IMR-90 (cell line): ENCODE measurements at regions not wholly inside any gene's neighbourhood (a gene's known extent, or its start where the extent isn't known, plus 50 kb on each side); places are given as distances from the start of the nearest gene placed in this dataset.

ENCODE experiments used
- ATAC-seq: fragments of 200-7000 bp; cut with Tn5 transposase; 2 replicates; pipeline ENCODE4 v1.9.1; 2020; ENCODE audit warnings: low read depth, mild to moderate bottlenecking, moderate library complexity
- BruUV-seq: library from RNA; stranded (reverse); fragments of 400-500 nt; replicated peaks from 2 replicates; lab custom pipeline; 2021; lab: Mats Ljungman, UMichigan
- CTCF ChIA-PET: fragments of 300-600 bp; formaldehyde crosslinking; extraction: SDS; loops from one replicate; lab custom pipeline; 2021; ENCODE audit warnings: antibody characterized with exemption; lab: Yijun Ruan, JAX
- POLR2A ChIA-PET: fragments of 300-600 bp; sonication (Branson Sonifier 250); formaldehyde crosslinking; loops from one replicate; lab custom pipeline; 2022; ENCODE audit warnings: antibody characterized with exemption; ENCODE audit not compliant: unreplicated experiment; lab: Charles Lee
- DNase-seq: peaks from one replicate; pipeline ENCODE4 v3.0.0; 2013
- H2AFZ ChIP-seq: replicated peaks from 2 replicates; pipeline ENCODE3; 2013; ENCODE audit warnings: low read length, mild to moderate bottlenecking; ENCODE audit not compliant: poor library complexity
- H2AK5ac ChIP-seq: 2 replicates; pipeline ENCODE4 v1.6.1; 2013; ENCODE audit warnings: low read depth, low read length, inconsistent platforms
- H2AK9ac ChIP-seq: replicated peaks from 2 replicates; pipeline ENCODE3; 2013; ENCODE audit warnings: mild to moderate bottlenecking, low read depth, low read length, moderate library complexity; ENCODE audit not compliant: poor library complexity
- H2BK120ac ChIP-seq: 2 replicates; pipeline ENCODE4 v1.6.1; 2013; ENCODE audit warnings: low read depth, low read length, inconsistent platforms
- H2BK15ac ChIP-seq: 3 replicates; pipeline ENCODE4 v1.6.1; 2013; ENCODE audit warnings: low read depth, low read length, inconsistent platforms
- H2BK20ac ChIP-seq: 2 replicates; pipeline ENCODE4 v1.6.1; 2013; ENCODE audit warnings: low read depth, mild to moderate bottlenecking, inconsistent platforms, low read length, moderate library complexity
- H2BK5ac ChIP-seq: 2 replicates; pipeline ENCODE4 v1.6.1; 2013; ENCODE audit warnings: mild to moderate bottlenecking, low read depth, low read length, inconsistent platforms; ENCODE audit not compliant: poor library complexity, severe bottlenecking
- H3K14ac ChIP-seq: replicated peaks from 2 replicates; pipeline ENCODE4 v1.6.1; 2013; ENCODE audit warnings: low read depth, low read length, inconsistent platforms
- H3K18ac ChIP-seq: 2 replicates; pipeline ENCODE4 v1.6.1; 2013; ENCODE audit warnings: low read depth, low read length, control low read depth
- H3K23ac ChIP-seq: 2 replicates; pipeline ENCODE4 v1.6.1; 2013; ENCODE audit warnings: low read depth, low read length, inconsistent platforms
- H3K27ac ChIP-seq: 2 replicates; pipeline ENCODE4 v1.5.1; 2013; ENCODE audit warnings: mild to moderate bottlenecking, control low read depth, low read length; ENCODE audit not compliant: insufficient read depth
- H3K27me3 ChIP-seq: 2 replicates; pipeline ENCODE4 v1.6.1; 2013; ENCODE audit warnings: low read length; ENCODE audit not compliant: control insufficient read depth, insufficient read depth
- H3K36me3 ChIP-seq: 2 replicates; pipeline ENCODE4 v1.6.1; 2013; ENCODE audit warnings: low read length, mixed read lengths; ENCODE audit not compliant: control insufficient read depth, insufficient read depth
- H3K4ac ChIP-seq: 2 replicates; pipeline ENCODE4 v1.6.1; 2013; ENCODE audit warnings: low read depth, low read length, inconsistent platforms
- H3K4me1 ChIP-seq: 2 replicates; pipeline ENCODE4 v1.6.1; 2013; ENCODE audit warnings: low read length, mixed read lengths; ENCODE audit not compliant: control insufficient read depth, insufficient read depth
- H3K4me2 ChIP-seq: 2 replicates; pipeline ENCODE4 v1.6.1; 2013; ENCODE audit warnings: low read depth, mild to moderate bottlenecking, control low read depth, low read length, moderate library complexity
- H3K4me3 ChIP-seq: 2 replicates; pipeline ENCODE4 v1.5.1; 2013; ENCODE audit warnings: low read depth, mild to moderate bottlenecking, control low read depth, low read length, moderate library complexity; ENCODE audit not compliant: insufficient read depth
- H3K56ac ChIP-seq: 2 replicates; pipeline ENCODE4 v1.6.1; 2013; ENCODE audit warnings: low read length, inconsistent platforms; ENCODE audit not compliant: insufficient read depth; ENCODE audit errors: extremely low read depth
- H3K79me1 ChIP-seq, 2 experiments: 2 replicates each; pipeline ENCODE4 v1.6.1; 2013; ENCODE audit warnings: low read length in 2 of 2, inconsistent platforms in 1 of 2, low read depth in 1 of 2
- H3K9ac ChIP-seq: 2 replicates; pipeline ENCODE4 v1.6.1; 2013; ENCODE audit warnings: low read depth, low read length, control low read depth
- H3K9me1 ChIP-seq: 2 replicates; pipeline ENCODE4 v1.6.1; 2013; ENCODE audit warnings: low read length, inconsistent platforms; ENCODE audit not compliant: insufficient read depth
- H3K9me3 ChIP-seq: 2 replicates; pipeline ENCODE4 v1.6.1; 2013; ENCODE audit warnings: low read length; ENCODE audit not compliant: control insufficient read depth, insufficient read depth
- H4K20me1 ChIP-seq: 2 replicates; pipeline ENCODE4 v1.6.1; 2013; ENCODE audit warnings: low read length, inconsistent platforms; ENCODE audit not compliant: insufficient read depth
- H4K5ac ChIP-seq: 2 replicates; pipeline ENCODE4 v1.6.1; 2013; ENCODE audit warnings: mild to moderate bottlenecking, low read depth, low read length, control low read depth
- H4K8ac ChIP-seq, 2 experiments: 2 replicates each; pipeline ENCODE4 v1.6.1; 2013; ENCODE audit warnings: low read depth in 2 of 2, low read length in 2 of 2, control low read depth in 1 of 2, inconsistent platforms in 1 of 2
- H4K91ac ChIP-seq: 2 replicates; pipeline ENCODE4 v1.6.1; 2013; ENCODE audit warnings: low read depth, low read length, inconsistent platforms; ENCODE audit not compliant: insufficient read depth
- BHLHE40 ChIP-seq: fragments of 150-350 bp; IDR thresholded peaks from 2 replicates; pipeline ENCODE4 v1.6.1; 2016; ENCODE audit warnings: mild to moderate bottlenecking, low read depth, low read length
- CHD1 ChIP-seq: IDR thresholded peaks from 2 replicates; pipeline ENCODE4 v1.6.1; 2012; ENCODE audit warnings: low read depth, low read length, improper control_type of control experiment
- MAFK ChIP-seq: IDR thresholded peaks from 2 replicates; pipeline ENCODE4 v1.6.1; 2012; ENCODE audit warnings: low read depth, low read length, improper control_type of control experiment
- MAZ ChIP-seq: IDR thresholded peaks from 2 replicates; pipeline ENCODE4 v1.6.1; 2012; ENCODE audit warnings: low read depth, mild to moderate bottlenecking, low read length, improper control_type of control experiment, moderate library complexity, borderline replicate concordance
- MXI1 ChIP-seq: IDR thresholded peaks from 2 replicates; pipeline ENCODE4 v1.6.1; 2012; ENCODE audit warnings: low read depth, mild to moderate bottlenecking, low read length, moderate library complexity, borderline replicate concordance
- POLR2A ChIP-seq: IDR thresholded peaks from 2 replicates; pipeline ENCODE4 v1.6.1; 2012; ENCODE audit warnings: mild to moderate bottlenecking, low read depth, low read length
- RAD21 ChIP-seq: IDR thresholded peaks from 2 replicates; pipeline ENCODE4 v1.6.1; 2012; ENCODE audit warnings: low read length, improper control_type of control experiment
- SMC3 ChIP-seq: fragments of 150-350 bp; IDR thresholded peaks from 2 replicates; pipeline ENCODE4 v1.6.1; 2016; ENCODE audit warnings: low read depth, mild to moderate bottlenecking, antibody characterized with exemption, low read length, moderate library complexity
- WGBS, 2 experiments: methylation state at CpG; one replicate each; pipeline versions ENCODE4 v1.1.5 to v1.1.7; 2013; ENCODE audit warnings: missing lambda C conversion rate in 2 of 2; ENCODE audit not compliant: insufficient read length in 1 of 2; ENCODE audit errors: extremely low coverage in 2 of 2; 5-methylcytosine and 5-hydroxymethylcytosine counted together
- dilution Hi-C: fragments of 300-500 bp; cut with HindIII; formaldehyde crosslinking; loops from one replicate; pipeline ENCODE4 v1.14.3; 2018; ENCODE audit warnings: low sequenced_read_pairs; ENCODE audit not compliant: unreplicated experiment
- in situ Hi-C: fragments of 300-500 bp; cut with MboI; formaldehyde crosslinking; loops from 3 replicates; pipeline ENCODE4 v1.14.3; 2019; ENCODE audit warnings: low sequenced_read_pairs, inconsistent platforms, mixed read lengths
- intact Hi-C: fragments of 100-400 bp; cut with micrococcal nuclease; formaldehyde crosslinking; loops from 2 replicates; pipeline ENCODE4 v1.10.0; 2022
- TF ChIP-seq, protein P1 (sequence below): fragments of 150-350 bp; IDR thresholded peaks from 2 replicates; pipeline ENCODE4 v1.6.1; 2017; ENCODE audit warnings: mild to moderate bottlenecking, antibody characterized with exemption, low read length, low read depth

DNA sequence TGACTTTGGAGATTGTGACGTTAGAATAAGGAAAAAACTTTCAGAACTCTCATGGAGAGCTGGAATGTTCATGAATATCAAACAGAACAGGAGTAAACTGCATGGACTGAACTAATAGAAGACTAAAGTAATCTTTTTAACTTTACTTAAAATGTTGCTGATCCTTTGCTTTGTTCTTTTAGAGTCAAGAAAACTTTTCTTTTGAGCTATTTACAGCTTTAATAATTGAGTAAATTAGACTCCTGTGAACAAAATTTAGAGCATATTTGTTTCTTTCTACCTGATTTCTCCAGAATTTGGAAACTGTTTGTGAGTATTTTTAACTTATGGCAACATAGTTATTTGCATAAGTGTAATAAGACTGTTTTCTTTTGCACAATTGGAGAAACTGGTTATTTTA is 146.3 kb downstream of the CDCA7 start:
- CTCF ChIA-PET: no interaction called here
- ATAC-seq: no peak
- POLR2A ChIA-PET: no interaction called here

More for the DNA sequence above, 146.3 kb downstream of the CDCA7 start:
- Histone ChIP-seq H4K5ac (no peak overlapping the region), H2AK9ac (no peak overlapping the region), H2BK5ac (no peak overlapping the region), H3K4me3 (no peak overlapping the region), H3K9ac (no peak overlapping the region), H2BK20ac (no peak overlapping the region), H3K27ac (no peak overlapping the region), H3K56ac (no peak overlapping the region), H2BK120ac (no peak overlapping the region), H3K79me1 (no peaks in the 10 kb centered on the region), H4K20me1 (no peaks in the 10 kb centered on the region), H3K36me3 (no peaks in the 10 kb centered on the region), H3K14ac (no peak overlapping the region), H3K23ac (no peak overlapping the region), H2AK5ac (no peak overlapping the region), H3K27me3 (peaks cover 5% of the 10 kb centered on the region), H2AFZ (no peak overlapping the region), H3K9me1 (no peaks in the 10 kb centered on the region), H3K18ac (no peak overlapping the region), H3K4me2 (no peak overlapping the region), H4K91ac (no peak overlapping the region), H4K8ac (no peak overlapping the region), H3K4me1 (0 out of 2 replicates have a peak, but pooled peaks cover 2% of the 10 kb centered on the region), H3K9me3 (no peaks in the 10 kb centered on the region; the same call in 1 of the 2 replicates), H2BK15ac (no peak overlapping the region), H3K4ac (no peak overlapping the region)
- dilution Hi-C loops: no loop called here
- TF ChIP-seq POLR2A: no peak
- TF ChIP-seq RAD21: no peak
- TF ChIP-seq, protein P1, sequence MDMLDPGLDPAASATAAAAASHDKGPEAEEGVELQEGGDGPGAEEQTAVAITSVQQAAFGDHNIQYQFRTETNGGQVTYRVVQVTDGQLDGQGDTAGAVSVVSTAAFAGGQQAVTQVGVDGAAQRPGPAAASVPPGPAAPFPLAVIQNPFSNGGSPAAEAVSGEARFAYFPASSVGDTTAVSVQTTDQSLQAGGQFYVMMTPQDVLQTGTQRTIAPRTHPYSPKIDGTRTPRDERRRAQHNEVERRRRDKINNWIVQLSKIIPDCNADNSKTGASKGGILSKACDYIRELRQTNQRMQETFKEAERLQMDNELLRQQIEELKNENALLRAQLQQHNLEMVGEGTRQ: no peak
- TF ChIP-seq CHD1: no peak
- TF ChIP-seq MXI1: no peak
- no peak for TF ChIP-seq MAFK
- no peak for TF ChIP-seq BHLHE40
- no peak for TF ChIP-seq SMC3
- no peak for TF ChIP-seq MAZ
- in situ Hi-C loops: no loop called here
- DNase-seq: no peak
- intact Hi-C loops: no loop called here
- WGBS, 2 experiments: no CpG with 5 or more reads among the region's 1 CpG
- BruUV-seq: no TSS peak
